WERI-Rb-1 (cell line): ENCODE measurements at regions not wholly inside any gene's neighbourhood (a gene's known extent, or its start where the extent isn't known, plus 50 kb on each side); places are given as distances from the start of the nearest gene placed in this dataset.
"Not testable (repeated sequence)": the region's sequence is repeated elsewhere in the genome, so short reads cannot be mapped to it uniquely, and the experiment has no call there.

Source experiments
- DNase-seq: peaks from one replicate; pipeline ENCODE4 v3.0.0-alpha.2; 2020
- H3K27ac ChIP-seq: fragments of 250-450 bp; sonication (Bioruptor Pico); 2 replicates; pipeline ENCODE4 v1.5.1; 2020; ENCODE audit warnings: mild to moderate bottlenecking, moderate library complexity
- H3K27me3 ChIP-seq: fragments of 250-450 bp; sonication (Bioruptor Pico); 2 replicates; pipeline ENCODE4 v1.5.1; 2021; ENCODE audit warnings: mild to moderate bottlenecking, low read depth, moderate library complexity; ENCODE audit not compliant: insufficient read depth, severe bottlenecking
- H3K36me3 ChIP-seq: fragments of 250-450 bp; sonication (Bioruptor Pico); 2 replicates; pipeline ENCODE4 v1.5.1; 2020; ENCODE audit warnings: mild to moderate bottlenecking, moderate library complexity
- H3K4me3 ChIP-seq: 2 replicates; pipeline ENCODE4 v1.5.1; 2011; ENCODE audit warnings: low read depth, mild to moderate bottlenecking, control low read depth, low read length
- H3K9me3 ChIP-seq: fragments of 250-450 bp; sonication (Bioruptor Pico); 2 replicates; pipeline ENCODE4 v1.5.1; 2021; ENCODE audit warnings: mild to moderate bottlenecking, moderate library complexity; ENCODE audit not compliant: severe bottlenecking
- CTCF ChIP-seq: IDR thresholded peaks from 2 replicates; pipeline ENCODE4 v1.5.1; 2011; ENCODE audit warnings: low read depth, mild to moderate bottlenecking, control low read depth, inconsistent platforms, low read length

- not testable (repeated sequence) for DNase-seq, H3K27ac ChIP-seq, H3K36me3 ChIP-seq, H3K9me3 ChIP-seq, H3K27me3 ChIP-seq
- H3K4me3 ChIP-seq = peak overlapping the region; percentile 25; the same call in 1 of the 2 replicates
Observed at GRCh38 chr9:66152406-66152805, 415.5 kb downstream of the FOXD4L4 start.

GRCh38 chr9:66153021-66153725 is 416.2 kb downstream of the FOXD4L4 start:
- TF ChIP-seq CTCF = peak; percentile 49
- DNase-seq = peak; percentile 72
- H3K36me3 ChIP-seq, H3K9me3 ChIP-seq, H3K27me3 ChIP-seq, H3K27ac ChIP-seq: not testable (repeated sequence)
- H3K4me3 ChIP-seq = peak overlapping the region; percentile 19

GRCh38 chr9:66153971-66154691 is 417.2 kb downstream of the FOXD4L4 start:
- H3K36me3 ChIP-seq, H3K27me3 ChIP-seq, H3K27ac ChIP-seq, H3K4me3 ChIP-seq, H3K9me3 ChIP-seq: not testable (repeated sequence)
- DNase-seq = peak; percentile 10

- H3K4me3 ChIP-seq, DNase-seq, H3K36me3 ChIP-seq, H3K27ac ChIP-seq, H3K9me3 ChIP-seq, H3K27me3 ChIP-seq: not testable (repeated sequence)
Observed at GRCh38 chr9:66182316-66182715, 445.4 kb downstream of the FOXD4L4 start.

GRCh38 chr9:66183648-66184047 is 446.7 kb downstream of the FOXD4L4 start:
- not testable (repeated sequence) for H3K27me3 ChIP-seq, H3K9me3 ChIP-seq, H3K36me3 ChIP-seq, H3K4me3 ChIP-seq, H3K27ac ChIP-seq, DNase-seq

GRCh38 chr9:66197199-66197598 is 460.3 kb downstream of the FOXD4L4 start:
- not testable (repeated sequence) for H3K27ac ChIP-seq, H3K4me3 ChIP-seq, H3K9me3 ChIP-seq, DNase-seq, H3K27me3 ChIP-seq, H3K36me3 ChIP-seq

- not testable (repeated sequence) for H3K27me3 ChIP-seq, H3K9me3 ChIP-seq, H3K27ac ChIP-seq, H3K36me3 ChIP-seq, H3K4me3 ChIP-seq
- TF ChIP-seq CTCF = 0 out of 2 replicates have a peak, but pooled peaks have one; percentile 9
- DNase-seq = peak; percentile 22
Observed at GRCh38 chr9:66198421-66198820, 461.5 kb downstream of the FOXD4L4 start.

GRCh38 chr9:66206617-66207016 is 469.7 kb downstream of the FOXD4L4 start:
- not testable (repeated sequence) for H3K27me3 ChIP-seq, DNase-seq, H3K9me3 ChIP-seq, H3K4me3 ChIP-seq, H3K36me3 ChIP-seq, H3K27ac ChIP-seq

GRCh38 chr9:66207914-66208313 is 471.0 kb downstream of the FOXD4L4 start:
- H3K27ac ChIP-seq, DNase-seq, H3K27me3 ChIP-seq, H3K36me3 ChIP-seq, H3K4me3 ChIP-seq, H3K9me3 ChIP-seq: not testable (repeated sequence)
